Dedifferentiated amniotic fluid mesenchymal stem cell (primary cell): ENCODE measurements at regions not wholly inside any gene's neighbourhood (a gene's known extent, or its start where the extent isn't known, plus 50 kb on each side); places are given as distances from the start of the nearest gene placed in this dataset.

Experiments
- DNase-seq: peaks from one replicate; pipeline ENCODE4 v3.0.0-alpha.2; 2016; ENCODE audit errors: extremely low spot score

GRCh38 chr15:26376243-26376642 is 396.6 kb downstream of the GABRB3 start:
- no peak for DNase-seq

DNA sequence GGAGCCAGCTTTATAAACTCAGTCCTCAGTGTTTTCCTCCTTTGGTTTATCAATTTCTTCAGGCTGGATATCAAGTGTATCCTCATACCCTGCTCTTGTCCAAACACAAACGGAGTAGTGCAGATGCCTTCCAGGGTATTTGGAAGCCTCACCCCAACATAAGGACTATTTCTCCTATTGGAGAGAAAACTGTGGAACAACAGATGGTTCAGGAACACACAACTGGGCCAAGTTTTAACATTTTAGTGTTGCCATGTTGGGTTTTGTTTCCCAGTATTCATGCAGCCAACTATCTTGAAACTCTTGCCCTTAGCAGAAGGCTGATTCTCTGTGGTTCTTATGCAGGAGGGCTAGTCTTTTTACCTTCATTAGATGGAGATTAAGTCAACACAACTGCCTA is 398.1 kb downstream of the GABRB3 start:
- no peak for DNase-seq

DNA sequence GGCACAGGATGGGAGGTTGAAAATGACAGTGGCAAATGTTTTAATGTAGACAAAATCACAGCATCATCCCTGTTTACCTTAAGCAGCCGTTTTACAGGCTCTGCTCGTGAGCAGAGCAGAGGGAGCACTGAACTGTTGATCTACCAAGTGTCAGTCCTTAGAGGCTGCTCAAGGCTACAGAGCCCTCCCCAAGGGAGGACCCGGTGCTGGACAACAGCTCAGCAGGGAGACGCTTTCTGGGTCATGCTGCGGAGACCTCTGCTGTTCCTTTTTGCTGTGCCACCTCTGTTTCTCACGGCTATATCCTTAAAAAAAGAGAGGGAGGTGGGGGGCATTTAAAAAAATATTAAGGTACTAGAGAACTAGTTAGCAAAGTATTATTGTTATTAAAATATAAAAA is 400.2 kb downstream of the GABRB3 start:
- no peak for DNase-seq

- DNase-seq: no peak
These were observed 407.8 kb downstream of the GABRB3 start for GRCh38 chr15:26365077-26365476.

DNA sequence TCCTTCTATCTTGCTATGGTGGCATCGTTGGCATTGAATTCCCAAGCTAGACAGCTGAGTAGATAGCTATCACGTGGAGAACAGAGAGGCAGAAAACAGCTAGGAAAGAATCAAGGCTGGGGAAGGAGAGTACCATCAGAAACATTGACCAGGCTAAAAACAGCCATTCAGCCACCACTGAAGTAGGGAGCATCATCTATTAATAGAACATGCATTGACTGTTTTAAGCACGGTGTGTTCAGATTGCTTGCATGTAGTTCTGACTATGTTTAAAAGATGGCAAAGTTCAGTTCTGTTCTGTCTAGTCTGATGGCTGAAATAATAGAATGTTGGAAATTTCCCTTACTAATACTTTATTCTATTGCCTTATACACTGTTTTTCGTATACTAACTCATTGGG is 413.0 kb downstream of the GABRB3 start:
- DNase-seq: no peak

GRCh38 chr15:26358708-26359107 is 414.2 kb downstream of the GABRB3 start:
- DNase-seq: no peak

GRCh38 chr15:26357653-26358052 is 415.2 kb downstream of the GABRB3 start:
- DNase-seq: no peak

- no peak for DNase-seq
These were observed 417.3 kb downstream of the GABRB3 start for GRCh38 chr15:26355472-26356074.

DNA sequence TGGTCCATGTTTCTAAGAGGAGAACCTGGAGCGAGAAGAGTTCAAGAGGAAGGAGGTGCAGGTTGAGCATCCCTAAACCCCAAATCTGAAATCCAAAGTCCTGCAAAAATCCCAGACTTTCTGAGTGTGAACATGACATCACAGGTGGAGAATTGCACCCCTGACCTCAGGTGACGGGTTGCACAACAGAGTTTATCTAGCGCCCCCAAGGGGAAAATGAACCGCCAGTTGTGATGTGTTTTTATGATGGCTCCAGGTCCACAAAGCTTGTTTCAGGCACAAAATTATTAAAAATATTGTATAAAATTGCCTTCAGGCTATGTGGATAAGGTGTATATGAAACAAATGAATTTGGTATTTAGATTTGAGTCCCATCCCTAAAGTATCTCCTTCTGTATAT is 420.0 kb downstream of the GABRB3 start:
- no peak for DNase-seq

GRCh38 chr15:26352406-26352805 is 420.5 kb downstream of the GABRB3 start:
- no peak for DNase-seq

DNA sequence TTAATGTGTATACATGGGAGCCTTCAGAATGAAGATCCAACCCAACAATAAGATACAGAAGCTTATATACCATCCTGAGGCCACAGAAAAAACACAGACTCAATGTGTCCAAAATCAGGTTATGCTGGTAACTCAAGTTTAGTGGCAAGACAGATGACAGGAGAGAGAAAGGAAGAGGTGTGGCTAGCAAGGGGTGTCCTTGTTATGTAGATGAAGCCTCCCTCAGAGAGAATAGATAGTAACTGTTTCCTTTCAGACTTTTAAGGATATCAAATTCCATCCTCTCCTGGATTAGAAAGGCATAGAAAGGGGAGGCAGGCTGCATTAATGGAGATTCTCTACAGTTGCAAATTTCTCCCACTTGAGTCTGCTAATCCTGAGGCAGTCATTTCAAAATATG is 447.4 kb downstream of the GABRB3 start:
- DNase-seq: no peak

DNA sequence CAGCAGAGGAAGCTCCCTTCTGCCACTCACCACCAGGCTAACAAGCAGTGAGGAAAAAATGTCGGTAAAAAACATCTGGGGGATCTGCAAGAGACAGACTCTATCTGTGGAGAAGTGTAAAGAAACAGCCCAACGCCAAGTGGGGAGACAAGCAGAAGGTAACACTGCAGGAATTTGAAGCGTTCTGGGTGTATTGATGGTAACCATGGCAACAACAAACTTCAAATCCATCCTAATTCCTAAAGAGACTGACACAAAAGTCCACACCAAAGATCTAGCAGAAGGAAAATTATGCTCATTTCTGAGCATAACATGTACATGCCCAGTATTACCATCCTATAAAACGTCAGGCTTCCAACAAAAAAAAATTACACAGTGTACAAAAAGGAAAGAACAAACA is 449.3 kb downstream of the GABRB3 start:
- DNase-seq: no peak

DNA sequence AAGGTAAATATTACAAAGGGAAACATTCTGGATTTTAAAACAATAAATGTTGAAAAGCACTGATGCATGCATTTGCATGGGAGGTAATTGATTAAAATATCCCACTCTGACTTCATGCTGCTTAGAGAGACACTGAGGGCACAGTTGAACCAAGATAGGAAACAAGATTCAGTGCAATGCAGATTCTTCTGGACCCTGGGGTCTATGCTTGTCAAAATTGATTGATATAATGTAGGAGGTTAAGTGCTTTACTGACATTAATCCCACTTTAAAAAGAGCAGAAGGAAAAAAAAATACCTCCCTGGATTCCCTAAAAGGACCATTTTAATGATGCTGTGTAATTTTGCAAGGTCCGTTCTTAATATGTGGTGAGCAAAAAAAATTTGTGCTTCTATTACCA is 454.2 kb downstream of the GABRB3 start:
- DNase-seq: no peak

DNA sequence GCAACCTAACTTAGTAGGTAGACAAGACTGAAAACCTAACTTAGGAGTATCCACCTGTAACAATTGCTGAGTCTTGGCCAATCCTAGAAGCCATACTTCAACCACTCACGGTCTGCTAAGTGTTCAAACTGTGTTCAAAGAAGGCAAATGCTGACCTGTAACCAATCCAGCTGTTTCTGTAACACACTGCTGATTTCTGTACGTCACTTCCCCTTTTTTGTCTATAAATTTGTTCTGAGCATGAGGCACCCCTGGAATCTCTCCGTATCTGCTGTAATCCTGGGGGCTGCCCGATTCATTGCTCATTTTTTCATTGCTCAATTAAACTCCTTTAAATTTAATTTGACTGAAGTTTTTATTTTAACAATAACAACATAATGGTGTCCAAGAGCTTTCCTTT is 451.4 kb upstream of the ATP10A start:
- no peak for DNase-seq

GRCh38 chr15:26311710-26312236 is 448.6 kb upstream of the ATP10A start:
- DNase-seq: no peak

DNA sequence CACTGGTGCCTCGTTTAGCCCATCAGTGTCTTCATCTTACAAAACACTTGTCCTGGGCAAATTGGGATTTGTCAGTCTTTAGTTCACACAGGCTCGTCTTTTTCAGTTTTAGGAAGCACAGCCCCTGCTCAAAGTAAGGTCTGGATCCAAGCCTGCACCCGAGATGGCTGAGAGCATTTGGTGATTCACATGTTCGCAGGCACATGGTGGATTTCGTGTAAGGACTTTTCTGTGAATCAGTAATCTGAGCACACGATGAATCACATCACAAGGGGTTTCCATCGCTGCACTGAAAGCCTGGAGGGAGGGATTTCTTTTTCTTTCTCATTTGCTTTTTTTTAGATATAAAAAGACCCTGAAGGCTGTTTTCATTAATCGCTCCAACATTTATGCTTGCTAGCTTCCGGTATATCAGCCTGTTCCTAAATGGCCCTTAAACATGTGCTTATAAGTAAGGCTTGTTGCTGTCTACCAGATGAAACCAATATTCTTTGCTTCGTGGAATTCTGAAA is 435.6 kb upstream of the ATP10A start:
- DNase-seq: no peak

DNA sequence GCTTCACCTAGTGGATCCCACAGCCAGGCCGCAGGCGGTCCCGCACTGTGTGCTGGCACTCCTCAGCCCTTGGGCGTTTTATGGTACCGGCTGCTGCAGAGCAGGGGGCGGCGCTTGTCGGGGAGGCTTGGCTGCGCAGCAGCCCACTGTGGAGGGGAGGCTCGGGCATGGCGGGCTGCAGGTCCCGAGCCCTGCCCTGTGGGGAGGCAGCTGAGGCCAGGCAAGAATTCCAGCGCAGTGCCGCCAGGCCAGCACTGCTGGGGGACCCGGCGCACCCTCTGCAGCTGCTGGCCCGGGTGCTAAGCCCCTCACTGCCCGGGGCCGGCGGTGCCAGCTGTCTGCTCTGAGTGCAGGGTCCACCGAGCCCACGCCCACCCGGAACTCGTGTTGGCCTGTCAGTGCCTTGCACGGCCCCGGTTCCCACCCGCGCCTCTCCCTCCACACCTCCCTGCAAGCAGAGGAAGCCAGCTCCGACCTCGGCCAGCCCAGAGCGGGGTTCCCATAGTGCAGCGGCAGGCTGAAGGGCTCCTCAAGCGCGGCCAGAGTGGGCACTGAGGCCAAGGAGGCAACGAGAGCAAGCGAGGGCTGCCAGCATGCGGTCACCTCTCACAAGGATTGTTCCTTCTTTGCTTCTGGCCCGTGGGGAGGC is 435.0 kb upstream of the ATP10A start:
- DNase-seq: no peak

DNA sequence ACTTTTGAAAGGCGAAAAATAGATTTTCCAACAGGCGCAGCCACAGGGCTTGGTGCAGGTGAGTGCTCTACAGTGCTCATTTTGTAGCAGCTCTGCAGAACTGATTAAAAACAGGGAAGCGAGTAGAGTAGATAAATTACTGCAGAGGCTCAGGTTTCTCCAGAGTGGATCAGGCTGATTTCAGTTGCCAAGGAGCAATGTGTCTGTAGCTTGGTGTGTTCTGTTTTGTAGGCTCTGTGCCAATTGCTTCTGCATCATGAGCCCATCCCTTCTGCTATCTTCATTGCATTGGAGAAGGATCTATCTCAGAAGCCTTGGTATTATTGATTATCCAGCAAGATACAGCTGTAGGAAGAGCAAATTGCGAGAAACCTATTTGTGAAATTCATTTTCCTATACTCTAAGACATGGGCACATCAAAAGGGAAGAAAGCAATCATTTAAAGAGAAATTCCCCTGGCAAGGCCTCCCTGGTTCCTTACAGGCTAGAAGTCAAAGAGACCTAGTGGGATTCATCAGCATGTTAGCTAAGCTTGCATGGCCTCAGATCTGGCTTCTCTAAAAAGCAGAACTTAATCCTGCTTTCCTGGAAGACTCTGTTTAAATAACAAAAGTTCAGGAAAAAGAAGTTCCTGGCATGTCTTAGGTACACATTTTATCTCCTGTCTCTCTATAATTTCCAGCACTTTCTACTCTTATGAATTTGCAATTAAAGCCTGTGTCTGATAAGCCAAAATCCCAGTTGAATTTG is 432.4 kb upstream of the ATP10A start:
- DNase-seq: no peak

DNA sequence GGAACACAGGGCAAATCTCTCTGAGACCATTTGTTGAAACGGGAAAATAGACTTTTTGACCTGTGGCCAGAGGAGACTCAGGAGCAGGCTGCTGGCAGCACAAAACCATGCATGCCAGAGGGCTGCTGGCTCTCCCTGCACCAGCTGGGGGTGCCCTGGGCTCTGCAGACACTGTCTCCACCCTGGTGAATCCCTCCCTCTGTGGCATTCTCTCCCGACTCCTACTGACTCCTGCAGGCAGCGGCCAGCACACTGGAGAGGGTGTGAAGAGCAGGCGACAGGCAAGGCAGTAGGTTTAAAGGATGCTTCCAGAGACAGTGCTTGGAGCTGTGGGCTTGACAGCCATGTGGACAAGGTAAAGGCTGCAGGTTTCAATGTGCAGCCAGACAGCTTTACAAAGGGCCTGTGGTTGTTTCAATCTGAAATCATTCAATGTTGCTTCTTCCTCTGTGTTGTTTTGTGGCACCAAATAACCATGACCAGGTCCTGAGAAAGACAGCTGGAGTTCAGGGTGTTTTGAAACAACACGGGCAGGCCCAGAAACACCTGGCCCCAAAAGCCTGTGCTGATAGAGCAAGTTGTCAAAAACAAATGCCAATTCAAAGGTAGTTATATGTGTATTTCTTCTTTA is 431.0 kb upstream of the ATP10A start:
- no peak for DNase-seq

DNA sequence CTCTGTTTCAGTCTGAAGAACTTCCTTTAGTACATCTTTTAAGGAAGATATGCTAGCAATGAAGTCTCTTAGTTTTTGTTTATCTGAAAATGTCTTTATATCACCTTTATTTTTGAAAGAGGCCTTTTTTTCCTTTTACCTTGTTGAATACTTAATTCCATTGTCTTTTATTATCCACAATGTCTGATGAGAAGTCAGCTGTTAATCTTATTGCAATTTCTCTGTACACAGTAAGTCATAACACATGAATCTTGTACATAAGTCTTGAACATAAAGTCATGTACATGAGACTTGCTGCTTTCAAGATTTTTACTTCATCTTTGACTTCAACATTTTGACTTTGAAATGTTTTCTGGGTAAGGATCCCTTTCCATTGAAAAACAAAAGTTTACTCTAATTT is 424.3 kb upstream of the ATP10A start:
- no peak for DNase-seq

DNA sequence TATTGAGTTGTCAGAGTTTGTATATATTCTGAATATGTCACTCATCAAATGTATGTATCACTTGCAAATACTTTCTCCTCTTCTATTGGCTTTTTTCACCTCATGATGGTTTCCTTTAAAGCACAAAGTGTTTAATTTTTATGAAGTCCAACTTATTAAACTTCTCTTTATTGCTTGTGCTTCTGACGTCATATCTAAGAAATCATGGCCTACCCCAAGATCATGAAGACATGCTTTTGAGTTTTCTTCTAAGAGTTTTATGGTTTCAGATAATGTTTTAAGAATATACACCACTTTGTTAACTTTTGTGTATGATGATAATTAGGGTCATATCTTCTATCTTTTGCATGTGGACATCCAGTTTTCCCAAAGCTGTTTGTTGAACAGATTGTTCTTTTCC is 417.2 kb upstream of the ATP10A start:
- DNase-seq: no peak

DNA sequence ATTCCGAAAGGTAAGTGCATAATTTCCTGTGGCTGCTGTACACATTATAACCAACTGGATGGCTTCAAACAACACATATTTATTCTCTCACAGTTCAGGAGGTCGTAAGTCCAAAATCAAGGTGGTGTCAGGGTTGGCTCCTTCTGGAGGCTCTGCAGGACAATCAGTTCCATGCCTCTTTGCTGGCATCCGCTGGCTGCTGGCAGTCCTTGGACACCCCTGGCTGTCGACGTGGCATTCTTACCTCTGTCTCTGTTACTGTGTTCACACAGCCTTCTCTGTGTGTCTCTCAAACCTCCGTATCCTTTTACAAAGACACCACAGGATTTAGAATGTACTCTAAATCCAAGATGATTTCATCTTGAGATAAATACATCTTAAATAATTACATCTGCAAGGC is 398.8 kb upstream of the ATP10A start:
- DNase-seq: no peak
